Common myeloid progenitor, CD34-positive (primary cell): ENCODE measurements at regions not wholly inside any gene's neighbourhood (a gene's known extent, or its start where the extent isn't known, plus 50 kb on each side); places are given as distances from the start of the nearest gene placed in this dataset.
"Not testable (repeated sequence)": the region's sequence is repeated elsewhere in the genome, so short reads cannot be mapped to it uniquely, and the experiment has no call there.

Experiments used
- CTCF ChIA-PET: fragments of 350-600 bp; sonication (Branson Sonifier 250); formaldehyde crosslinking; loops from one replicate; lab custom pipeline; 2021; ENCODE audit warnings: antibody characterized with exemption; lab: Charles Lee
- POLR2A ChIA-PET: fragments of 350-600 bp; sonication (Branson Sonifier 250); formaldehyde crosslinking; loops from one replicate; lab custom pipeline; 2021; ENCODE audit warnings: antibody characterized with exemption; lab: Charles Lee
- DNase-seq, 3 donors: peaks; one replicate each; pipeline versions ENCODE4 v3.0.0 to v3.0.0-alpha.2; 2013
- H3K27ac ChIP-seq, 2 experiments: 1 replicate in 1 of 2; 2 replicates in 1 of 2; pipeline ENCODE4 v1.7.0; 2013; ENCODE audit warnings: inconsistent platforms in 2 of 2, low read length in 2 of 2, mild to moderate bottlenecking in 2 of 2, low read depth in 1 of 2, moderate library complexity in 1 of 2; ENCODE audit not compliant: severe bottlenecking in 2 of 2, insufficient read depth in 1 of 2, poor library complexity in 1 of 2
- H3K27me3 ChIP-seq, 5 experiments: replicated peaks in 2 of 5; 1 replicate in 3 of 5; 2 replicates in 2 of 5; pipeline versions ENCODE4 v1.6.1 to v1.7.0; 2013; ENCODE audit warnings: low read length in 4 of 5, mild to moderate bottlenecking in 2 of 5, moderate library complexity in 2 of 5, inconsistent platforms in 1 of 5; ENCODE audit not compliant: insufficient read depth in 5 of 5, control insufficient read depth in 4 of 5
- H3K36me3 ChIP-seq, 4 experiments: 1 replicate in 2 of 4; 2 replicates in 2 of 4; pipeline versions ENCODE4 v1.6.1 to v1.7.0; 2013; ENCODE audit warnings: low read length in 3 of 4, control low read depth in 1 of 4, mild to moderate bottlenecking in 1 of 4; ENCODE audit not compliant: control insufficient read depth in 4 of 4, insufficient read depth in 4 of 4
- H3K4me1 ChIP-seq, 4 experiments: 1 replicate in 3 of 4; 2 replicates in 1 of 4; pipeline versions ENCODE4 v1.6.1 to v1.7.1; 2013; ENCODE audit warnings: low read length in 3 of 4, mild to moderate bottlenecking in 3 of 4, control low read depth in 1 of 4, inconsistent platforms in 1 of 4, moderate library complexity in 1 of 4; ENCODE audit not compliant: control insufficient read depth in 4 of 4, insufficient read depth in 4 of 4; ENCODE audit errors: control extremely low read depth in 1 of 4
- H3K4me3 ChIP-seq, 7 experiments: 1 replicate in 4 of 7; 2 replicates in 3 of 7; pipeline versions ENCODE4 v1.5.1 to v1.7.0; 2013; ENCODE audit warnings: mild to moderate bottlenecking in 7 of 7, low read length in 6 of 7, moderate library complexity in 6 of 7, inconsistent platforms in 2 of 7, low read depth in 2 of 7, control low read depth in 1 of 7; ENCODE audit not compliant: insufficient read depth in 4 of 7, control insufficient read depth in 1 of 7; ENCODE audit errors: extremely low read depth in 1 of 7
- H3K9me3 ChIP-seq, 5 experiments: 1 replicate in 4 of 5; 2 replicates in 1 of 5; pipeline versions ENCODE4 v1.6.1 to v1.7.1; 2013; ENCODE audit warnings: low read length in 4 of 5, mild to moderate bottlenecking in 2 of 5, inconsistent platforms in 1 of 5, low read depth in 1 of 5, moderate library complexity in 1 of 5; ENCODE audit not compliant: control insufficient read depth in 4 of 5, insufficient read depth in 2 of 5; ENCODE audit errors: control extremely low read depth in 1 of 5
- WGBS: methylation state at CpG from one replicate; pipeline ENCODE4 v1.1.5; 2013; ENCODE audit not compliant: insufficient coverage; 5-methylcytosine and 5-hydroxymethylcytosine counted together

- DNase-seq = no peak
- no peaks in the 10 kb centered on the region for H3K4me1 ChIP-seq
- whole genome bisulfite sequencing = no CpG with 5 or more reads among the region's 1 CpG
- H3K9me3 ChIP-seq = no peaks in the 10 kb centered on the region
- ChIA-PET POLR2A (no interaction called here), CTCF (no interaction called here)
- H3K27me3 ChIP-seq = no peaks in the 10 kb centered on the region
- H3K4me3 ChIP-seq = no peak overlapping the region
- H3K27ac ChIP-seq = no peak overlapping the region
- H3K36me3 ChIP-seq = no peaks in the 10 kb centered on the region
Measured at GRCh38 chr6:74366634-74367033, 670.6 kb downstream of the CD109 start.

DNA sequence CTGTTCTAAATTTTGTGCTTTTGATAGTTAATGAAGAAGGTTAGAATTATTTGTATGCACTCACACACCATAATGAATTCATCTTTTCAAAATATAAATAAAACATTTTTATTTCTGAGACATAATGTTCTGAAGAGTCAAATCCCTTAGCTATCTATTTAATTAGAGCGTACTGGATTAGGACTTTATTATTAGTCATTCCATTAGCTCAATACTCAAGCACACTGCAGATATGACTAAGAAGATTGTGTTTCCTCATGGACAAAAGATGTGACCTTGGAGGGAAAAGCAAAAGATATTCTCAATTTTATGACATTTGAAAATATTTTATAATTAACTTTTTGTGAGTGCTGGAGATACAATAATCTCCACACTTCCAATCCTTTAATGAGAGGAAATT lies 666.4 kb downstream of the CD109 start:
- CTCF ChIA-PET = interaction anchor here (0.8 kb wide), 1 partner anchor 272 kb away, joined by 3 read pairs; no protein-coding TSS in a partner anchor
- WGBS = no CpG with 5 or more reads among the region's 1 CpG

GRCh38 chr6:74357321-74357720 lies 661.3 kb downstream of the CD109 start:
- Histone ChIP-seq H3K27ac (no peak overlapping the region), H3K4me1 (no peaks in the 10 kb centered on the region), H3K36me3 (no peaks in the 10 kb centered on the region), H3K9me3 (no peaks in the 10 kb centered on the region), H3K4me3 (no peak overlapping the region), H3K27me3 (no peaks in the 10 kb centered on the region)
- CTCF ChIA-PET = no interaction called here
- no peak for DNase-seq
- 94% methylated on average over 2 of the region's 4 CpGs for WGBS
- POLR2A ChIA-PET = no interaction called here

More for the DNA sequence above, 666.4 kb downstream of the CD109 start:
- Histone ChIP-seq H3K4me3 (no peak overlapping the region), H3K36me3 (no peaks in the 10 kb centered on the region), H3K27me3 (no peaks in the 10 kb centered on the region), H3K4me1 (no peaks in the 10 kb centered on the region), H3K9me3 (no peaks in the 10 kb centered on the region), H3K27ac (no peak overlapping the region)
- POLR2A ChIA-PET = no interaction called here
- no peak for DNase-seq

- CTCF ChIA-PET = no interaction called here
- Histone ChIP-seq H3K27ac (no peak overlapping the region), H3K36me3 (no peaks in the 10 kb centered on the region)
Measured at GRCh38 chr6:74356391-74356790, 660.4 kb downstream of the CD109 start.

DNA sequence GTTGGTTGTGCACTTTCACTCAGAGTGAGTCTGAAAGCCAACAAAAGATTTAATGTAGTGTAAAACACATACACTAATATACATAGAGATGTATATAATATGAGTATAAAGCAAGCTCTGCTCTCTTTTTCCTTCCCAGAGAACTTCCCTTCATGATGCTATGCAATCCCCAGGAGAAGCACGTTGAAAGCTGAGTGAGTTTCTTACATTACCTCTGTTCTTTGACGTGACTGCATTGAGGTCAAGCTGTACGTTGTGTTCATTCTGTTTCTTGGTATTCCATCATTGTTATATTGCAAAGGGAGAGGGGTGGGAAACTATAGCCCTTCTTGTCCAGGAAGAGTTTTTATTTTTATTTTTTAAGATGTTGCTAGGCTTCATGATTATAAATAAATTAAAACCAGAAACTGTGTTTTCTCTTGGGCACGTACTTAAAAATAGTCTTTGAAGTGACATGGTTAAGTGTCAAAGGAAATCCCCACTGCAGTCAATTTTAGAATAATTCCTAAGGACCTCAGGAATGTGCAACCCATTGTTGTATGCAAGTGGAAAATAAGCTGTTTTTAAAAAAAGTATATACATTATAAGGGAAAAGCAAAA lies 651.0 kb downstream of the CD109 start:
- Histone ChIP-seq H3K4me1 (no peaks in the 10 kb centered on the region), H3K4me3 (no peak overlapping the region), H3K9me3 (no peaks in the 10 kb centered on the region), H3K36me3 (no peaks in the 10 kb centered on the region), H3K27me3 (no peaks in the 10 kb centered on the region), H3K27ac (no peak overlapping the region)
- DNase-seq = no peak
- CTCF ChIA-PET = interaction anchor here (0.6 kb wide), 1 partner anchor 665 kb away, joined by 3 read pairs; no protein-coding TSS in a partner anchor
- POLR2A ChIA-PET = no interaction called here
- WGBS = 93% methylated on average over 3 of the region's 4 CpGs

More at GRCh38 chr6:74356391-74356790, 660.4 kb downstream of the CD109 start:
- POLR2A ChIA-PET = no interaction called here
- H3K4me3 ChIP-seq = no peak overlapping the region
- WGBS = no CpG with 5 or more reads among the region's 2 CpGs
- H3K9me3 ChIP-seq = no peaks in the 10 kb centered on the region
- DNase-seq = no peak
- no peaks in the 10 kb centered on the region for H3K27me3 ChIP-seq
- no peaks in the 10 kb centered on the region for H3K4me1 ChIP-seq

- ChIA-PET CTCF (interaction anchor here (1.0 to 2.0 kb wide), 2 partner anchors 865 to 868 kb away, joined by 3 to 8 read pairs; no protein-coding TSS in a partner anchor), POLR2A (no interaction called here)
- peak in 2 of 3 donors; percentile 4 to 13 for DNase-seq
- H3K4me3 ChIP-seq = no peak overlapping the region
- H3K9me3 ChIP-seq = no peaks in the 10 kb centered on the region
- WGBS = 80% methylated on average over 1 of the region's 3 CpGs
- H3K27ac ChIP-seq = no peak overlapping the region
- no peaks in the 10 kb centered on the region for H3K27me3 ChIP-seq
- H3K36me3 ChIP-seq = no peaks in the 10 kb centered on the region
- H3K4me1 ChIP-seq = no peaks in the 10 kb centered on the region
Measured at GRCh38 chr6:74343804-74344203, 647.8 kb downstream of the CD109 start.

GRCh38 chr6:74343321-74343720 lies 647.3 kb downstream of the CD109 start:
- H3K4me3 ChIP-seq, POLR2A ChIA-PET, DNase-seq, H3K27me3 ChIP-seq, H3K36me3 ChIP-seq, H3K27ac ChIP-seq, H3K4me1 ChIP-seq, H3K9me3 ChIP-seq: not testable (repeated sequence)
- 92% methylated on average over 6 of the region's 6 CpGs for WGBS
- CTCF ChIA-PET = interaction anchor here (1.0 to 2.0 kb wide), 2 partner anchors 865 to 868 kb away, joined by 3 to 8 read pairs; no protein-coding TSS in a partner anchor
